ENCODE measurements at regions not wholly inside any gene's neighbourhood (a gene's known extent, or its start where the extent isn't known, plus 50 kb on each side); places are given as distances from the start of the nearest gene placed in this dataset.

DNA sequence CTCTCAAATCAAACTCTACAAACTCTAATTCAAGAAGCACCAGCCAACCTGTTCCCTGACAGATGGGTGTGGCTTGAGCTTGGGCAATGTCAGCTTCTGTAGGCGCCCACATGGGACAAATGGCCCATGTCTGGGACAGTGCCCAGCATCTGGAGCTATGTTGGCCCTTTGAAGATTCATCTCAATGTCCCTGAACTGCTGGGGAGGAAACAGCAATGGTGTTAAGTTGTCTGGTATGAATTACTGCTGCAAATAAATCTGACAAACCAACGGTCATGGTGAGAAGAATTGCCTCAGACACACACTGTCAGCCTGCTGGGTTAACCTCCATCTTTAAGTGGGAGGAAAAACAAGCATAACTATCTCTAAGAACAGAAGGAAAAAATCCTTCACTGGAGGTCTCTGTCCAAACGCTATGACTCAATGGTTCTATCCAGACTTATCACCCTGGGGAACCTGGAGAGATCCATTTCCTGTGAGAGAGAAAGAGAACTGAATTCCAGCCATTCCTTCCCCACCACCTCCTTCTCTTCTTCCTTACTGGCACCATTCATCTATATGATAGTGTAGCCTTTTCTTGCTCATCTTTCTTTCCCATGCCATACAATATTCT, 274.9 kb downstream of the CDH26 start:
- Histone ChIP-seq H3K9me3 (no peaks in the 10 kb centered on the region), H3K36me3 (ENCODE audit: low read depth) (no peaks in the 10 kb centered on the region), H3K4me3 (no peak overlapping the region), H3K4me1 (ENCODE audit: low read depth) (no peaks in the 10 kb centered on the region)
- DNase-seq (no peak), ATAC-seq (no peak)
- intact Hi-C loops (cut with DNase I, micrococcal nuclease) = no loop called here
- TF ChIP-seq, protein P1, sequence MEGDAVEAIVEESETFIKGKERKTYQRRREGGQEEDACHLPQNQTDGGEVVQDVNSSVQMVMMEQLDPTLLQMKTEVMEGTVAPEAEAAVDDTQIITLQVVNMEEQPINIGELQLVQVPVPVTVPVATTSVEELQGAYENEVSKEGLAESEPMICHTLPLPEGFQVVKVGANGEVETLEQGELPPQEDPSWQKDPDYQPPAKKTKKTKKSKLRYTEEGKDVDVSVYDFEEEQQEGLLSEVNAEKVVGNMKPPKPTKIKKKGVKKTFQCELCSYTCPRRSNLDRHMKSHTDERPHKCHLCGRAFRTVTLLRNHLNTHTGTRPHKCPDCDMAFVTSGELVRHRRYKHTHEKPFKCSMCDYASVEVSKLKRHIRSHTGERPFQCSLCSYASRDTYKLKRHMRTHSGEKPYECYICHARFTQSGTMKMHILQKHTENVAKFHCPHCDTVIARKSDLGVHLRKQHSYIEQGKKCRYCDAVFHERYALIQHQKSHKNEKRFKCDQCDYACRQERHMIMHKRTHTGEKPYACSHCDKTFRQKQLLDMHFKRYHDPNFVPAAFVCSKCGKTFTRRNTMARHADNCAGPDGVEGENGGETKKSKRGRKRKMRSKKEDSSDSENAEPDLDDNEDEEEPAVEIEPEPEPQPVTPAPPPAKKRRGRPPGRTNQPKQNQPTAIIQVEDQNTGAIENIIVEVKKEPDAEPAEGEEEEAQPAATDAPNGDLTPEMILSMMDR (IDR thresholded peaks at IDR 0.05) = no peak

DNA sequence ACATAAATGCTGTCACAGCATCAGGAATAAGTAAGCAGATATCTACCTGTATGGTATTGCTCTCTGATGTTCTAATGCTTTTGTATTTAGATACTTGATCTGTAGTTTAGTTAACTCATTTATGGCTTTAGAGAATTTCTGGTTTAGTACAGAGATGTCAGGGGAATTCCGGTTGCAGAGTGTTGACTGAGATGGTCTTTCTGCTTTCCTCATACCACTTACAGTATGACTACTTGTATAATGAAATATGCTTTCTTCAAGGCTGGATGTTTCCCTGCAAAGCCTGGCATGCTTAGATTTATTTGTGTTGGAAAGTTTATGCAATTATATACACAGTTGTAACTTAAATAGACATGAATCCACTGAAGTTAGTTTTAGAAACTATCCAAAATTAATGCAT, 278.4 kb downstream of the CDH26 start:
- ATAC-seq = no peak
- H3K4me3 ChIP-seq = no peak overlapping the region
- H3K36me3 ChIP-seq (ENCODE audit: low read depth) = no peaks in the 10 kb centered on the region
- TF ChIP-seq, protein P1 (IDR thresholded peaks at IDR 0.05) = no peak
- intact Hi-C loops (cut with DNase I, micrococcal nuclease) = no loop called here
- H3K4me1 ChIP-seq (ENCODE audit: low read depth) = no peaks in the 10 kb centered on the region
- DNase-seq = no peak
- H3K9me3 ChIP-seq = no peaks in the 10 kb centered on the region

DNA sequence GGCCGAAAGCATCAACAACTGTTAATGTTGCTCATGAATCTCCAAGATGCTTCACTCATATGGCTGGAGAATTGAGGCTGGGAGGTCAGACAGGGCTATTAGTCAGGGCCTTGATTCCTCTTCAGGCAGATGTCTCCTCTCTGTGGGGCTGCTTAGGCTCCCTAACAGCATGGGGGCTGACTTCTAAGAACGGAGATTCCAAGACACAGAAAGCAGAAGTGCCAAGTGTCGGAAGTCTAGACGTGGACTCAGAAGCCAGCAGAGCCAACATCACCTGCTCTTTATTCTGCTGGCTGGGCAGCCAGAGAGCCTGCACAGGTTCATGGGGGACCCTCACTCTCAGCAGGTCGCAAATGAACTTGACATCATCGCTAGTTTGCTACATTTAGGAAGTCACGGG, 279.8 kb downstream of the CDH26 start:
- DNase-seq (no peak), ATAC-seq (no peak)
- no peaks in the 10 kb centered on the region for H3K4me1 ChIP-seq (ENCODE audit: low read depth)
- H3K4me3 ChIP-seq = no peak overlapping the region
- TF ChIP-seq, protein P1 (IDR thresholded peaks at IDR 0.05) = no peak
- no peaks in the 10 kb centered on the region for H3K9me3 ChIP-seq
- intact Hi-C loops (cut with DNase I, micrococcal nuclease) = no loop called here
- H3K36me3 ChIP-seq (ENCODE audit: low read depth) = no peaks in the 10 kb centered on the region

DNA sequence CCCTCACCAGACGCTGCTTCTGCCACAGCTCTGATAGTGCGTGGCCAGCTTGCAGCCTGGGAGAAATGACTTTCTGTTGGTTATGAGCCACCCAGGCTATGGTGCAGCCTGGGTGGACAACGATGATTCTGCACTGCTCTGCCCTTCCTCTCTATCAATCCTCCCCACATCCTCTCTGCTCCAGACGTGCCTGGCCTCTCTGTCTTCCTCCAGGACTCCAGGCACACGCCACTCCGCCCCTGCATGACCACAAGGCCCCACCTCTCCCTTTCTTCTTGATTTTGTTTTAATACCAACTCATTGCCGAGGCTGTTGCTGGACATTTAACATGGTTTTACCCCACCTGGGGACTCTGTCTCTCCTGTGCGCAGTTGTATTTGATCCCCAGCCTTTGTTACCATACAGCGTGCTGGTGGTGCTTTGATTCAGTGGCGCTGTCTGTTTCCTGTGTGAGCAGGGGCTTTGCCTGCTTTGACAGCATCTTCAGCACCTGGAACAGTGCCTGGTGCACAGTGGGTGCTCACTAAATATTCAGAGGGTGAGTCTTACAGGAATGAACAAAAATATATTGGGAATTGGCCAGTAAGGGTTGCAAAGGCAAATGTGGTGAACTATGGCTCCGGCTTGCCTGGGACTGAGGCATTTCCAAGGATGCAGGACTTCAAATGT, 280.9 kb downstream of the CDH26 start:
- intact Hi-C loops (cut with DNase I, micrococcal nuclease) = no loop called here
- no peak overlapping the region for H3K4me3 ChIP-seq
- TF ChIP-seq, protein P1 (IDR thresholded peaks at IDR 0.05) = no peak
- no peaks in the 10 kb centered on the region for H3K9me3 ChIP-seq
- no peaks in the 10 kb centered on the region for H3K4me1 ChIP-seq (ENCODE audit: low read depth)
- no peaks in the 10 kb centered on the region for H3K36me3 ChIP-seq (ENCODE audit: low read depth)
- DNase-seq (no peak), ATAC-seq (no peak)

DNA sequence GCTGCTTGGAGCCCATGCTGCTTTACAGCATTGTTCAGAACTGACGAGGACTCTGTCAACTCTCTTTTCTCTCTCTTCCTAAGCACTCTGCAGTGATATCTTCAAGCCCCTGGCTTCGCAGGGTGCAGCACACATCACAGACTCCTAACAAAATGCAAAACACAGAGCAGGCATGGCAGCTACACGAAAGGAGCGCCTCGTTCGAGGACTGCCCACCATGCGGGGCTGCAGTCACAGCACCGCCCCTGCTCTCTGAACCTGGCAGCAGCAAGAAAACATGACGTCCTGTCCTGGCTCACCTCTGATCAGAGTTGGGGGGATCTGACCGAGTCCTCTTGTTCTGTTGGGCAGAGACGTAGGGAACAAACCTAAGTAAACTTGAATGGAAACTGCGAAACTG, 281.7 kb downstream of the CDH26 start:
- ATAC-seq = no peak
- Histone ChIP-seq H3K9me3 (no peaks in the 10 kb centered on the region), H3K4me1 (ENCODE audit: low read depth) (no peaks in the 10 kb centered on the region), H3K36me3 (ENCODE audit: low read depth) (no peaks in the 10 kb centered on the region), H3K4me3 (no peak overlapping the region)
- intact Hi-C loops (cut with DNase I, micrococcal nuclease) = no loop called here
- TF ChIP-seq, protein P1 (IDR thresholded peaks at IDR 0.05) = no peak
- no peak for DNase-seq
